Eye (tissue), 1 donor: ENCODE measurements at regions not wholly inside any gene's neighbourhood (a gene's known extent, or its start where the extent isn't known, plus 50 kb on each side); places are given as distances from the start of the nearest gene placed in this dataset.

Experiments
- DNase-seq: peaks from one replicate; pipeline ENCODE4 v3.0.0-alpha.2; 2015

GRCh38 chr11:41868606-41869005, 409.2 kb upstream of the LRRC4C start:
- DNase-seq = no peak

- DNase-seq = peak; percentile 79
These were observed 413.0 kb upstream of the LRRC4C start for GRCh38 chr11:41872426-41872825.

- DNase-seq = peak; percentile 53
These were observed 413.4 kb upstream of the LRRC4C start for GRCh38 chr11:41872870-41873269.

GRCh38 chr11:41878095-41878494, 418.6 kb upstream of the LRRC4C start:
- no peak for DNase-seq

GRCh38 chr11:41879214-41879613, 419.8 kb upstream of the LRRC4C start:
- no peak for DNase-seq

- DNase-seq = no peak
These were observed 435.6 kb upstream of the LRRC4C start for GRCh38 chr11:41895081-41895480.

GRCh38 chr11:41897991-41898390, 438.5 kb upstream of the LRRC4C start:
- DNase-seq = no peak

GRCh38 chr11:41917900-41918299, 458.4 kb upstream of the LRRC4C start:
- no peak for DNase-seq

- DNase-seq = no peak
These were observed 460.9 kb upstream of the LRRC4C start for GRCh38 chr11:41920374-41920773.

GRCh38 chr11:41921746-41922390, 462.4 kb upstream of the LRRC4C start:
- DNase-seq = peak; percentile 10

- no peak for DNase-seq
These were observed 466.9 kb upstream of the LRRC4C start for GRCh38 chr11:41926339-41926738.

- no peak for DNase-seq
These were observed 475.8 kb upstream of the LRRC4C start for GRCh38 chr11:41935241-41935640.

- DNase-seq = no peak
These were observed 476.3 kb upstream of the LRRC4C start for GRCh38 chr11:41935795-41936194.

GRCh38 chr11:41943656-41944055, 484.2 kb upstream of the LRRC4C start:
- DNase-seq = peak; percentile 73

GRCh38 chr11:41947392-41947791, 487.9 kb upstream of the LRRC4C start:
- DNase-seq = no peak

GRCh38 chr11:41950470-41951143, 491.2 kb upstream of the LRRC4C start:
- peak; percentile 70 for DNase-seq

- no peak for DNase-seq
These were observed 494.6 kb upstream of the LRRC4C start for GRCh38 chr11:41954034-41954433.

GRCh38 chr11:41955066-41955465, 495.6 kb upstream of the LRRC4C start:
- no peak for DNase-seq

- no peak for DNase-seq
These were observed 496.4 kb upstream of the LRRC4C start for GRCh38 chr11:41955635-41956400.

- no peak for DNase-seq
These were observed 504.0 kb upstream of the LRRC4C start for GRCh38 chr11:41963406-41963805.

GRCh38 chr11:41970681-41971080, 511.2 kb upstream of the LRRC4C start:
- DNase-seq = no peak

GRCh38 chr11:41971592-41971991, 512.1 kb upstream of the LRRC4C start:
- no peak for DNase-seq

GRCh38 chr11:41978945-41979344, 519.5 kb upstream of the LRRC4C start:
- no peak for DNase-seq

- no peak for DNase-seq
These were observed 521.3 kb upstream of the LRRC4C start for GRCh38 chr11:41980741-41981140.
